HL-60 (cell line): ENCODE measurements at regions not wholly inside any gene's neighbourhood (a gene's known extent, or its start where the extent isn't known, plus 50 kb on each side); places are given as distances from the start of the nearest gene placed in this dataset.

Experiments used
- POLR2AphosphoS5 ChIP-seq: IDR thresholded peaks from 2 replicates; pipeline ENCODE4 v1.6.1; 2012; ENCODE audit warnings: low read depth
- SPI1 ChIP-seq: IDR thresholded peaks from 2 replicates; pipeline ENCODE4 v1.6.1; 2012; ENCODE audit warnings: low read depth, mild to moderate bottlenecking, borderline replicate concordance
- TF ChIP-seq, protein P1 (sequence below): IDR thresholded peaks from one replicate; pipeline ENCODE4 v1.5.1; 2011; ENCODE audit warnings: low read length, control low read depth, inconsistent platforms; ENCODE audit not compliant: insufficient read depth

DNA sequence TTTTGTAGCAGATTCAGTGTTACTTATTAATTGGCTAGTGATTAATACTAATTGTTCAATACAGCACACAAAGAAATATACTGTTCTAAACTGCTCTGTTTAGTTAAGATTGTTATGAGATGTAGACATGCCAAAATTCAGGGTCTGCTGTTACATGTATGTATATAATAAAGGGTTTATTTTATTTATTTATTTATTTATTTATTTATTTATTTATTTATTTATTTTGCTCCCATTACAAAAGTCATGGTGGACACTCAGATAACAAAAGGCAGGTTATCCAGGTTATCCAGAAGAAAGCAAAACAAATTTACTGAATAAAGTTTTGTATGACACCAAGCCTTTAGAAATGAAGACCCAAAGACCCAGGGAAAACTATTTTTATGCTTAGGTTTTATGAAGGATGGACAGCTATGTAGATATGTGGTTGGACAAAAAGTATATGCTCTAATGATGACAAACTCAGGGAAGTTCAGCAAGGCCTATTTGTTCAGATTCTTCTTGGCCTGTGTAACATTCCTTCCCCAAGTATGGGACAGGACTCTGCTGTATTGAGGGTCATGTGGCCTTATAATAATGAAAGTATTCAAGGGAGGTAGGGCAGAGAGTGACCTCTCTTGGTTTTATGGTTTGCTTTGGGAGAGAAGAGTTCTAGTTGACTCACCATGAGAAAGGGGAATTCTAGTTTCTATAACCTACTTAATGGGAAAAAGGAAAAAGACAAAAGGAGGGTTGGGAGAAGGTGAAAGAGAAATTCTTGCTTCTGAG is 1056.8 kb downstream of the ROBO2 start:
- TF ChIP-seq, protein P1, sequence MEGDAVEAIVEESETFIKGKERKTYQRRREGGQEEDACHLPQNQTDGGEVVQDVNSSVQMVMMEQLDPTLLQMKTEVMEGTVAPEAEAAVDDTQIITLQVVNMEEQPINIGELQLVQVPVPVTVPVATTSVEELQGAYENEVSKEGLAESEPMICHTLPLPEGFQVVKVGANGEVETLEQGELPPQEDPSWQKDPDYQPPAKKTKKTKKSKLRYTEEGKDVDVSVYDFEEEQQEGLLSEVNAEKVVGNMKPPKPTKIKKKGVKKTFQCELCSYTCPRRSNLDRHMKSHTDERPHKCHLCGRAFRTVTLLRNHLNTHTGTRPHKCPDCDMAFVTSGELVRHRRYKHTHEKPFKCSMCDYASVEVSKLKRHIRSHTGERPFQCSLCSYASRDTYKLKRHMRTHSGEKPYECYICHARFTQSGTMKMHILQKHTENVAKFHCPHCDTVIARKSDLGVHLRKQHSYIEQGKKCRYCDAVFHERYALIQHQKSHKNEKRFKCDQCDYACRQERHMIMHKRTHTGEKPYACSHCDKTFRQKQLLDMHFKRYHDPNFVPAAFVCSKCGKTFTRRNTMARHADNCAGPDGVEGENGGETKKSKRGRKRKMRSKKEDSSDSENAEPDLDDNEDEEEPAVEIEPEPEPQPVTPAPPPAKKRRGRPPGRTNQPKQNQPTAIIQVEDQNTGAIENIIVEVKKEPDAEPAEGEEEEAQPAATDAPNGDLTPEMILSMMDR: no peak
- TF ChIP-seq POLR2AphosphoS5: no peak
- no peak for TF ChIP-seq SPI1
